ENCODE measurements at regions not wholly inside any gene's neighbourhood (a gene's known extent, or its start where the extent isn't known, plus 50 kb on each side); places are given as distances from the start of the nearest gene placed in this dataset.

- TF ChIP-seq REST (IDR thresholded peaks at IDR 0.05; ENCODE audit: low read depth): no peak
- TF ChIP-seq YY1 (IDR thresholded peaks at IDR 0.05; ENCODE audit: low read depth): no peak
- TF ChIP-seq TEAD4 (IDR thresholded peaks at IDR 0.05): no peak
- no peak for TF ChIP-seq USF1 (IDR thresholded peaks at IDR 0.05)
- TF ChIP-seq FOXM1 (IDR thresholded peaks at IDR 0.05; ENCODE audit: borderline replicate concordance, low read depth): no peak
- TF ChIP-seq RAD21 (IDR thresholded peaks at IDR 0.05; ENCODE audit: low read depth): no peak
- no peak for TF ChIP-seq TAF1 (IDR thresholded peaks at IDR 0.05; ENCODE audit: low read depth)
- TF ChIP-seq CREB1 (IDR thresholded peaks at IDR 0.05; ENCODE audit: low read depth): no peak
- no peak for TF ChIP-seq EGR1 (IDR thresholded peaks at IDR 0.05)
- TF ChIP-seq TCF12 (IDR thresholded peaks at IDR 0.05; ENCODE audit: low read depth): no peak
- no peak for TF ChIP-seq EP300 (IDR thresholded peaks at IDR 0.05; ENCODE audit: borderline replicate concordance)
- TF ChIP-seq ZBTB7A (IDR thresholded peaks at IDR 0.05; ENCODE audit: low read depth): no peak
- no peak for TF ChIP-seq CEBPB (IDR thresholded peaks at IDR 0.05)
- no peak for TF ChIP-seq MAX (IDR thresholded peaks at IDR 0.05)
- no peak for TF ChIP-seq NFIC (IDR thresholded peaks at IDR 0.05)
These were observed 220.8 kb downstream of the NMUR2 start for GRCh38 chr5:152184266-152184665.

GRCh38 chr5:152181461-152181860 is 223.6 kb downstream of the NMUR2 start:
- no peak for TF ChIP-seq CREB1 (IDR thresholded peaks at IDR 0.05; ENCODE audit: low read depth)
- no peak for TF ChIP-seq USF1 (IDR thresholded peaks at IDR 0.05)
- TF ChIP-seq TCF12 (IDR thresholded peaks at IDR 0.05; ENCODE audit: low read depth): no peak
- TF ChIP-seq EP300 (IDR thresholded peaks at IDR 0.05; ENCODE audit: borderline replicate concordance): no peak
- TF ChIP-seq TEAD4 (IDR thresholded peaks at IDR 0.05): no peak
- TF ChIP-seq TAF1 (IDR thresholded peaks at IDR 0.05; ENCODE audit: low read depth): no peak
- no peak for TF ChIP-seq NFIC (IDR thresholded peaks at IDR 0.05)

GRCh38 chr5:152178350-152178699 is 226.8 kb downstream of the NMUR2 start:
- TF ChIP-seq REST (IDR thresholded peaks at IDR 0.05; ENCODE audit: low read depth) (no peak), YY1 (IDR thresholded peaks at IDR 0.05; ENCODE audit: low read depth) (no peak), RAD21 (IDR thresholded peaks at IDR 0.05; ENCODE audit: low read depth) (no peak)

DNA sequence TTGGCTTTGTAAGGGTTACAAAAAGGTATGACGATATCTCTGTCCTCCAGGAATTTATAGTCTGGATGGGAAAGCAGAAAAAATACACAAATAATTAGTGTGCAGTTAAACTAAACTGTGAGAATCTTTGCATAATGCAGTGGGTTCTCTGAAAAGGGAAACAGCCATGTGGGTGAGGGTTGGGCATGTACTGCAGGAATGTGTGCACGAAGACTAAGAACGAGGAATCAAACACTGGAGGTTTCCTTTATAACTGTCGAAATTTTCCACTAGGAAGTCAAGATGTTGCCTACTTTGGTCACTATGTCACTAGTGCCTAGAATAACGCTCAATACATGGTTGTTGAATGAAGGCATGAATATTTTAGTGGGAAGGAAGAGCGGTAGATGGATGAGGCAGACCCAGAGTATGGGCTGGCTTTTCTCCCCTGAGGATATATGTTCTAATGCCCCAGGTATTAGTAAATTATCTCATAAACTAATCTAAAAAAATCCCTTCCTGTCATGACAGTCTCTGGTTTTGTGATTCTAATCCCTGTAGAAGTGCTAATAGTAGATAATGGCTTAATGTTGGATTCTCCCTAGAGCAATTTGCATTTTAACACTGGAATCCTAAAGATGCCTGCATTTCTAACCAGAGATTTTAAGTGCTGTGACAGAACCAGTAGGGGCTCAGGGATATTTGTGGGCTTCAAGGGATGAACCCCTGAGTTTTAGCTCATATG is 227.3 kb downstream of the NMUR2 start:
- TF ChIP-seq MAX (IDR thresholded peaks at IDR 0.05) (no peak), TAF1 (IDR thresholded peaks at IDR 0.05; ENCODE audit: low read depth) (no peak), TEAD4 (IDR thresholded peaks at IDR 0.05) (no peak), ZBTB7A (IDR thresholded peaks at IDR 0.05; ENCODE audit: low read depth) (no peak), USF1 (IDR thresholded peaks at IDR 0.05) (no peak), EGR1 (IDR thresholded peaks at IDR 0.05) (no peak), FOXM1 (IDR thresholded peaks at IDR 0.05; ENCODE audit: borderline replicate concordance, low read depth) (no peak), CREB1 (IDR thresholded peaks at IDR 0.05; ENCODE audit: low read depth) (no peak), REST (IDR thresholded peaks at IDR 0.05; ENCODE audit: low read depth) (no peak)

Measured in Ishikawa (cell line).